Peyer's patch (tissue), 4 donors: ENCODE measurements at regions not wholly inside any gene's neighbourhood (a gene's known extent, or its start where the extent isn't known, plus 50 kb on each side); places are given as distances from the start of the nearest gene placed in this dataset.

Source experiments
- DNase-seq, 3 donors: peaks; one replicate each; pipeline ENCODE4 v3.0.0-alpha.2; 2017 to 2019
- H3K27ac ChIP-seq, 4 donors: fragments of 200-600 bp; sonication (generic); one replicate each; pipeline ENCODE4 v1.5.1; 2016 to 2019
- H3K27me3 ChIP-seq, 2 donors: fragments of 200-600 bp; sonication (generic); one replicate each; pipeline ENCODE4 v1.5.1; 2019
- H3K36me3 ChIP-seq, 3 donors: fragments of 200-600 bp; sonication (generic); one replicate each; pipeline ENCODE4 v1.5.1; 2016 to 2019
- H3K4me1 ChIP-seq, 4 donors: fragments of 200-600 bp; sonication (generic); one replicate each; pipeline ENCODE4 v1.5.1; 2016 to 2019
- H3K4me3 ChIP-seq, 4 donors: fragments of 200-600 bp; sonication (generic); 1 replicate in 3 of 4; 2 replicates in 1 of 4; pipeline ENCODE4 v1.5.1; 2016 to 2019; ENCODE audit warnings: mild to moderate bottlenecking in 1 of 4
- H3K9me3 ChIP-seq, 4 donors: fragments of 200-600 bp; sonication (generic); one replicate each; pipeline ENCODE4 v1.5.1; 2016 to 2019; ENCODE audit warnings: mild to moderate bottlenecking in 1 of 4
- POLR2A ChIP-seq, 2 donors: fragments of 450-650 bp; IDR thresholded peaks; one replicate each; pipeline ENCODE4 v1.5.1; 2017; ENCODE audit warnings: antibody characterized with exemption in 2 of 2, mild to moderate bottlenecking in 2 of 2, moderate library complexity in 2 of 2
- TF ChIP-seq, protein P1 (sequence below), 6 experiments: fragments of 450-650 bp in 4 of 6; fragments of 200-600 bp in 2 of 6; sonication (generic) in 1 of 6; IDR thresholded peaks; one replicate each; pipeline ENCODE4 v1.5.1; 2017 to 2019; ENCODE audit warnings: antibody characterized with exemption in 6 of 6, mild to moderate bottlenecking in 3 of 6, moderate library complexity in 1 of 6

DNA sequence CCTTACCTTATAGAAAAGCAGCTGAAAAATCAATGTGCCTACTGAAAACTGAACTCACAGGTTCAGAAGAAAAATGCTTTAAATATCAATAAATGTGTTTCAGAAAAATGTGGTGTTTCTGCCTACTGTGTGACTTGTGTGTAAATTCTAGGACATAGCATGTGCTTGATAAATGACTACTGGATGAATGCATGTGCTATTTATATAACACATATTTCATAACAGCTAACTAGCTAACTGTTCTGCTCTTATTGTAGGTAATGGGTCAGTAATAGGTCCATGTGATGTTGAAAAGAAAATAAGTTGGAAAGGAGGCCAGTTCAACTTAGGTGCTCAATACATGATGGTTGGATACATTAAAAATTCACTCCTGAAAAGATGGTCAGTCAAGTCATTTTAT is 993.0 kb upstream of the LCORL start:
- no peak for DNase-seq
- H3K36me3 ChIP-seq: no peaks in the 10 kb centered on the region
- no peaks in the 10 kb centered on the region for H3K27me3 ChIP-seq
- H3K4me1 ChIP-seq: no peaks in the 10 kb centered on the region
- H3K9me3 ChIP-seq: no peaks in the 10 kb centered on the region
- no peak for TF ChIP-seq POLR2A (IDR thresholded peaks at IDR 0.05)
- TF ChIP-seq, protein P1, sequence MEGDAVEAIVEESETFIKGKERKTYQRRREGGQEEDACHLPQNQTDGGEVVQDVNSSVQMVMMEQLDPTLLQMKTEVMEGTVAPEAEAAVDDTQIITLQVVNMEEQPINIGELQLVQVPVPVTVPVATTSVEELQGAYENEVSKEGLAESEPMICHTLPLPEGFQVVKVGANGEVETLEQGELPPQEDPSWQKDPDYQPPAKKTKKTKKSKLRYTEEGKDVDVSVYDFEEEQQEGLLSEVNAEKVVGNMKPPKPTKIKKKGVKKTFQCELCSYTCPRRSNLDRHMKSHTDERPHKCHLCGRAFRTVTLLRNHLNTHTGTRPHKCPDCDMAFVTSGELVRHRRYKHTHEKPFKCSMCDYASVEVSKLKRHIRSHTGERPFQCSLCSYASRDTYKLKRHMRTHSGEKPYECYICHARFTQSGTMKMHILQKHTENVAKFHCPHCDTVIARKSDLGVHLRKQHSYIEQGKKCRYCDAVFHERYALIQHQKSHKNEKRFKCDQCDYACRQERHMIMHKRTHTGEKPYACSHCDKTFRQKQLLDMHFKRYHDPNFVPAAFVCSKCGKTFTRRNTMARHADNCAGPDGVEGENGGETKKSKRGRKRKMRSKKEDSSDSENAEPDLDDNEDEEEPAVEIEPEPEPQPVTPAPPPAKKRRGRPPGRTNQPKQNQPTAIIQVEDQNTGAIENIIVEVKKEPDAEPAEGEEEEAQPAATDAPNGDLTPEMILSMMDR (IDR thresholded peaks at IDR 0.05): no peak
- no peak overlapping the region for H3K27ac ChIP-seq
- no peak overlapping the region for H3K4me3 ChIP-seq

DNA sequence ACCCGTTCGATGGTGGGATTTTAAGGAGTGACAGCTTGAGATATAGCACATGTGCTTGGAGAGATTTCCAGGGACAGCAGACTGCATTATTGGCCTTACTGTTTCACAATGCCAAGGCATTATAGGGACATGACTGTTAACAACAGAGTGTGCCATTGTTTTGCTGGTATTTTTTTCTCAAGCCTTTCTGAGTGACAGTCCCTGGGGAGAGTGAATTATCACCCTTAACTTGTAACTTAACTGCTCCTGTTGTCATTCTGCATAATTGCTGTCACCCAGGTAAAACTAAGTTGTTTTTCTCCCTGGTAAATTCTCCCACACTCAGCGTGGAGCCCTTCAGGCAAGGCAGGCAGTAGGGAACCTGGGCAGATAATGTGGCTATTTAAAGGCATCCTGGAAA is 989.2 kb upstream of the LCORL start:
- Histone ChIP-seq H3K27me3 (no peaks in the 10 kb centered on the region), H3K36me3 (no peaks in the 10 kb centered on the region), H3K4me3 (no peak overlapping the region), H3K9me3 (no peaks in the 10 kb centered on the region), H3K4me1 (no peaks in the 10 kb centered on the region), H3K27ac (no peak overlapping the region)
- DNase-seq: no peak
- TF ChIP-seq POLR2A (IDR thresholded peaks at IDR 0.05): no peak
- TF ChIP-seq, protein P1 (IDR thresholded peaks at IDR 0.05): no peak

DNA sequence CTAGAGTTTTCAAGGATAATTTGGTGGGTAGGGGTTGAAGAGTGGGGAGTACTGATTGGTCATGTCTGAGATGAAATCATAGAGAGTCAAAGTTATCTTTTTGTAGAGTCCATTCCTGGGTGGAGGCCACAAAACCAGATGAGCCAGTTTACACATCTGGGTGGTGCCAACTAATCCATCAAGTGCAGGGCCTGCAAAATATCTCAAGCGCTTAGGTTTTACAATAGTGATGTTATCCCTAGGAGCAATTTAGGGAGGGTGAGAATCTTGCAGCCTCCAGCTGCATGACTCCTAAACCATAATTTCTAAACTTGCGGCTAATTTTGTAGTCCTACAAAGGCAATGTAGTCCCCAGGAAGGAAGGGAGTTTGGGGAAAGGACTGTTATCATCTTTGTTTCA is 988.3 kb upstream of the LCORL start:
- TF ChIP-seq, protein P1 (IDR thresholded peaks at IDR 0.05): no peak
- no peak for TF ChIP-seq POLR2A (IDR thresholded peaks at IDR 0.05)
- Histone ChIP-seq H3K4me3 (no peak overlapping the region), H3K27ac (no peak overlapping the region), H3K4me1 (no peaks in the 10 kb centered on the region), H3K36me3 (no peaks in the 10 kb centered on the region), H3K27me3 (no peaks in the 10 kb centered on the region), H3K9me3 (no peaks in the 10 kb centered on the region)
- no peak for DNase-seq

DNA sequence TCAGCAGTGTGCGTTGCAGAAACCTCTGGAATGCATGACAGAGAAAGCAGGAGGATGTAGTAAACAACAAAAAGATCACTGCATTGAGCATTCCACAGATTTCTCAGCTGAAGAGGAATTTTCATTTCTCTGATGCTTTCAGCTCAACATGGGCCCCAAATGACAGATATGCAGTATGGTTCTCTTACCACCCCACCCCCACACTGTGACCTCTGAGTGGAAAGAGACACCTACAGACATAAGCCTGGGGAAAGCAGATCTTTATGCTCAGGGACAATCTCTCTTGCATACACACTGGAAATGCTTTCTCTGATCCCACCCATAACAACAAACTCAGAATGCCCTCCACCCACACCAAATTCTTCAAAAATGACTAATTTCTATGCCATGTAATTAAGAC is 983.7 kb upstream of the LCORL start:
- no peaks in the 10 kb centered on the region for H3K27me3 ChIP-seq
- H3K4me3 ChIP-seq: no peak overlapping the region
- no peaks in the 10 kb centered on the region for H3K4me1 ChIP-seq
- H3K9me3 ChIP-seq: no peaks in the 10 kb centered on the region
- no peaks in the 10 kb centered on the region for H3K36me3 ChIP-seq
- TF ChIP-seq, protein P1 (IDR thresholded peaks at IDR 0.05): no peak
- TF ChIP-seq POLR2A (IDR thresholded peaks at IDR 0.05): no peak
- no peak overlapping the region for H3K27ac ChIP-seq
- no peak for DNase-seq

DNA sequence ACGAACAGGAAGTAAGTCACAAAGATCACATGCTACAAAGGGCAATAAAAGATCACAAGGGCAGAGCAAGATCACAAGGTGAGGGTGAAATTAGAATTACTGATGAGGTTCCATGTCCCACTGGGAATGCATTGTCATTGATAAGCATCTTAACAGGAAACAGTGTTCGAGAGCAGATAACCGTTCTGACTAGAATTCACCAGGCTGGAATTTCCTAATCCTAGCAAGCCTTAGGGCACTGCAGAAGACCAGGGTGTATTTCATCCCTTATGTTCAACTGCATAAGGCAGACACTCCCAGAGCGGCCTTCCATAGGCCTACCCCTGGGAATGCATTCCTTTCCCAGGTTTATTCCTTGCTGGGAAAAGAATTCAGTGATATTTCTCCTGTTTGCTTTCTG is 980.6 kb upstream of the LCORL start:
- Histone ChIP-seq H3K36me3 (no peaks in the 10 kb centered on the region), H3K4me1 (no peaks in the 10 kb centered on the region), H3K4me3 (no peak overlapping the region), H3K27ac (no peak overlapping the region), H3K9me3 (no peaks in the 10 kb centered on the region), H3K27me3 (no peaks in the 10 kb centered on the region)
- no peak for TF ChIP-seq POLR2A (IDR thresholded peaks at IDR 0.05)
- TF ChIP-seq, protein P1 (IDR thresholded peaks at IDR 0.05): no peak
- DNase-seq: no peak

DNA sequence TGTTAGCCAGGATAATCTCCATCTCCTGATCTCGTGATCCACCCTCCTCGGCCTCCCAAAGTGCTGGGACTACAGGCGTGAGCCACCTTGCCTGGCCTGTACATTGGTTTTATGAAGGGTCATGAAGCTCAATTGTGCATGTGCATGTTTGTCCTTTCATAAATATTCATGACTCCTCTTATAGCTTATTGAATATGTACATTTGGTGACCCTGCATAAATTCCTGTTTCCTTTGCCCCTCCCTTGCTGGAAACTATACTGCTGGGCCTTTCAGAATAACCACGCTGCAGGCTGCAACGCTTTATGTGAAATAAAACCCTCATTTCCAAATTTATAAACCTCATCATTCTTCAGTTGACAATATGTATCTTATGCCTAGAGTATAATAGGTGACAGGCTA is 978.0 kb upstream of the LCORL start:
- no peaks in the 10 kb centered on the region for H3K36me3 ChIP-seq
- DNase-seq: no peak
- no peaks in the 10 kb centered on the region for H3K9me3 ChIP-seq
- no peaks in the 10 kb centered on the region for H3K4me1 ChIP-seq
- H3K27ac ChIP-seq: no peak overlapping the region
- H3K4me3 ChIP-seq: no peak overlapping the region
- no peaks in the 10 kb centered on the region for H3K27me3 ChIP-seq
- no peak for TF ChIP-seq POLR2A (IDR thresholded peaks at IDR 0.05)
- TF ChIP-seq, protein P1 (IDR thresholded peaks at IDR 0.05): no peak
